ENCODE measurements at regions not wholly inside any gene's neighbourhood (a gene's known extent, or its start where the extent isn't known, plus 50 kb on each side); places are given as distances from the start of the nearest gene placed in this dataset.
"Not testable (repeated sequence)": the region's sequence is repeated elsewhere in the genome, so short reads cannot be mapped to it uniquely, and the experiment has no call there.

DNA sequence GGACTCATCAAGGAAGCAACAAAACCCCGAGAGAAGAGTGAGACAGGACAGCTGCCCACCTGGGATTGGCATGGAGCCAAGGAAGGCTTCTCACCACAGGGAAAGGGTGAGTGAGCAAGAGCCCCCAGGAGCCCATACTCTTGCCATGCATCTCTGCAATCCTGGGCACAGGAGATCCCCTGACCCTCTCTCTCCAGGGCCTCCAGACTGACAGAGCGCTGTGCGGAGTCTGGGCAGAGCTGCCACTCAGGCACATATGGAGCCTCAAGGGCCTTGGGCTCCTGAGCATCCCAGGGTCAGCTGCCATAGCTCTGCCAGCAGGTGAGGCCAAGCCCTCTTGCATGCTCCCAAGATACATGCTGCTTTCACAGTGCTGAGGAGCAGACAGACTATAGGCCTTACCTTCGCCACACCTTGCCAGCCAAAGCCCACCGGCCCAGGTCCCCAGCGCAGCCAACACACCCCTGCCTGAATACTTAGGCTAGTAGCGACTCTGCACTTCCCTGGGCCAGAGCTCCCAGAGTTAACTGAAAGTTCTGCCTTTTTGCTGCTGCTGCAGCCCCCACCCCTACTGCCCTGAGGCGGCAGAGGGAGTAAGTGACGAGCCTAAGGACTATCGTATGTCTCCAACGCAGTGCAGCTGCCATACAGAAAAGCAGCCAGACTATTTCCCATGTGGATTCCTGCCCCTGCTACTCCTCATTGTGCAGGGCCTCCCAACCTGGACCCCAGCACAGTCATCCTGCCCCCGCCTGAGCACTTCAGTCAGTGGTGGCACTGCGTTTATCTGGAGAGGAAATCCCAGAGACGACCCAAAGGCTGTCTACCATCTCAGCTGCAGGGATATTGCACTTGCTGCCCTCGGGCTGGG lies 251.6 kb downstream of the SPATA31A6 start:
- DNase-seq (ENCODE audit: low read depth in 2 of 2): not testable (repeated sequence)

DNA sequence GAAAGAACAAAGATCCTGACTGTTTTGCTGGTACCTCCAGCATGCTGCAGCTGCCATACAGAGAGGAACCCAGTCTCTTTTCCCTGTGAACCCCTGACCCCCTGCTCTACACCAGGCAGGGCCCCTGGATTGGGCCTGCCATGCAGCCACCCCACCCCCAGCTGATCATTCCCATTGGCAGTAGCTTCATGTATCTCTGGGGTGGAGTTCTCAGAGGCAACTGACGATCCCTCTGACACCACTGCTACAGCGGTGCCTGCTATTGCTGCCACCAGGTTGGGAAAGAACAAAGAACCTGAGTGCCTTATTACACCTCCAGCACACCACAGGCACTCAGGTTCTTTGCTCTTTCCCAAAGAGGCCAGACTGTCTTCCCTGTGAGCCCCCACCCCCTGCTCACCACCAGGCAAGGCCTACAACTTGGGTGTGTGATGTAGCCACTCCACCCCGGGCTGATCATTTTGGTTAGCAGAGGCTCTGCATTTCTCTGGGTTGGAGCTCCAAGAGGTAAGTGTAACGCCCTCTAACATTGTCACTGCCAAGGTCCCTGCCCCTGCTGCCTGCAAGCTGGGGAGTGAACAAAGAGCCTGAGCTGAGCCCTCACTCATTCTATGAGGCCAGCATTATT lies 252.4 kb downstream of the SPATA31A6 start:
- not testable (repeated sequence) for DNase-seq (ENCODE audit: low read depth in 2 of 2)

DNA sequence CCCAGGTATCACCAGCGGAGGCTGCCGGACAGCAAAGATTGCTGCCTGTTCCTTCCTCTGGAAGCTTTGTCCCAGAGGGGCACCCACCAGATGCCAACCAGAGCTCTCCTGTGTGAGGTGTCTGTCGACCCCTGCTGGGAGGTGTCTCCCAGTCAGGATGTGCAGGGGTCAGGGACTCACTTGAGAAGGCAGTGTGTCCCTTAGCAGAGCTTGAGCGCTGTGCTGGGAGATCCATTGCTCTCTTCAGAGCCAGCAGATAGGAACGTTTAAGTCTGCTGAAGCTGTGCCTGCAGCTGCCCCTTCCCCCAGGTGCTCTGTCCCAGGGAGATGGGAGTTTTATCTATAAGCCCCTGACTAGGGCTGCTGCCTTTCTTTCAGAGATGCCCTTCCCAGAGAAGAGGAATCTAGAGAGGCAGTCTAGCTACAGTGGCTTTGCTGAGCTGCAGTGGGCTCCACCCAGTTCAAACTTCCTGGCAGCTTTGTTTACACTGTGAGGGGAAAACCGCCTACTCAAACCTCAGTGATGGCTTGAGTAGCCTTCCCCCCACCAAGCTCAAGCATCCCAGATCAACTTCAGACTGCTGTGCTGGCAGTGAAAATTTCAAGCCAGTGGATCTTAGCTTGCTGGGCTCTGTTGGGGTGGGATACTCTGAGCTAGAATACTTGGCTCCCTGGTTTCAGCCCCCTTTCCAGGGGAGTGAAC lies 253.7 kb downstream of the SPATA31A6 start:
- DNase-seq (ENCODE audit: low read depth in 2 of 2): not testable (repeated sequence)

DNA sequence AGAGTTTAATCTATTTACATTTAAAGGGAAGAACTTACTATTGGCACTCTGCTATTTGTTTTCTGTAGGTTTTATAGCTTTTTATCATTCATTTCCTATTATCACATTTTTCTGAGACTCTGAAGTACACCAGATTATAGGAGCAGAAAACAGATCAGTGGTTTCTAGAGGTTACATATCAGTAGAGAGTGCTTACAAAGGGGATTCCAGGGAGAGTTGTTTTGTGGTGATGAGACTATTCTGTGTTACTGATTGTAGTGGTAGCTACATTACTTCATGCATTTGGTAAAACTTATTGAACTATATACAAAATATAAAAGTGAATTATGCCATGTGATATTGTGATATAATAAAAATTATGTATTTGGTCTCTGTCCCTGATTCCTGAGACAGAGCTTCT lies 259.2 kb downstream of the SPATA31A6 start:
- DNase-seq (ENCODE audit: low read depth in 2 of 2): not testable (repeated sequence)

DNA sequence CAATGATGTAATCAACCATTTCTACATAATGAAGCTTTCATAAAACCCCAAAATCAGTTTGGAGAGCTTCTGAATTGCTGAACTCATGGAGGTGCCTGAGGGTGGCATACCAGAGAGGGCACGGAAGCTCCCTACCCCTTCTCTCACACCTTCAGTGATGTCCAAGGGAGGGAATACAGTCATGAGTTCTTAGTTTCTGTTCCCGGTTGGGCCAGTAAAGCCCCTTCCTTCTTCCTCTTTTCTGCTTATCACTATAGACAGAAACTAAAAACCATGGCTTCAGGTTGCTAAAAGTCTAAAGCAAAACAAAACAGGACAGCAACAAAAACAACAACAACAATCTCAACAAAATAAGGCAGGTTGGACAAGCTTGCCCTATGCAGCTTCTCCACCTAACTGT lies 260.0 kb downstream of the SPATA31A6 start:
- not testable (repeated sequence) for DNase-seq (ENCODE audit: low read depth in 2 of 2)

DNA sequence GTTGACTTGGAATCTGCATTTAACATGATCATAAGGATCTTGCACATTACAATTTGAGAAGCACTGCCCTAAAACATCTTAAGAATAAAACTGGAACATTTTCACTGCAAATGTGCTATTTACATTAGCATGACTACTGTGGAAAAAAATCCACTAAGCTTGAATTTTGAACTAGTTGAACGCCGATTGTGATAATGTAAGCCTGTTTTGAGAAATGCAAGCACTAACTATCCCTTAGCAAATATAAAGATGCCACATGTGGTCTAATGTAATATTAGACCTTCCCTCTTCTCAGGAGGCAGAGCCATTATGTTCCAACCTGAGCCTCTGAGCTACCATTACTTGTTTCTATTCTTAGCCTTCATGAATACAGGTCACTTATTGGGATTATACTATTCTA lies 278.0 kb downstream of the SPATA31A6 start:
- DNase-seq (ENCODE audit: low read depth in 2 of 2): not testable (repeated sequence)

DNA sequence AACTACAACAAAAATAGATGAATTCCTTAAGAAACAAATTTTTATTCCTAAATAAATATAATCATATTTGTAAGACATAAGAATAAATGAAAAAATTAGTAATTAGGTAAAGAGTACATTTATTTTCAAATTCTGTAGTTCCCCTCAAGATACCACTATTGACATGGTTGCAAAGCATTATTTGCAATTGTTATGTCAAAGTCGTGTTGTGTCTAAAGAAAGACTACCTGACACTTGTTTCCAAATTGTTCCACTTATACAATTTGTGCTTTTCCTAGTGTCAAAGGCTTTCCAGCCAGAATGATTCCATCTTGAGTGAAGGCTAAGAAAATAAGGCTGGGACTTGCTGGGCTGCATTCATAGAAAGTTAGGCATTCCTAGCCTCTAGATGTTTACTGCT lies 278.4 kb downstream of the SPATA31A6 start:
- not testable (repeated sequence) for DNase-seq (ENCODE audit: low read depth in 2 of 2)

DNA sequence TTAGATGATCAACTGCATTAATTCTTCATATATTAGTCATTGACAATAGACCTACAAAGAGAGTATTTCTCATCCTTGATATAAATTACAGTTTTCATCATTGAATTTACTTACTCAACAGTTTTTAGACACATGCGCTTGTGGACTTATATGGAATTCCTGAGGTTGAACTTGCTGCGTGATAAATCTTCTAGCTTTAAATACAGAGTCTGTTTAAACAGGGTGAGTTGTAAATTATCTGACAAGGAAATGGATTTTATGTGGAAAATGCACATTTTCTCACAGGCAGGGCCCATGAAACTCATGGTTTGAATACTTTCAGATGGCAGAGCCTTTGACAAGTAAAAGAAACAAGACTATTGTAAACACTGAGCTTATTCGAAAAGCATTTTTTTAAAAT lies 280.5 kb downstream of the SPATA31A6 start:
- DNase-seq (ENCODE audit: low read depth in 2 of 2): peak; percentile 13 to 18

DNA sequence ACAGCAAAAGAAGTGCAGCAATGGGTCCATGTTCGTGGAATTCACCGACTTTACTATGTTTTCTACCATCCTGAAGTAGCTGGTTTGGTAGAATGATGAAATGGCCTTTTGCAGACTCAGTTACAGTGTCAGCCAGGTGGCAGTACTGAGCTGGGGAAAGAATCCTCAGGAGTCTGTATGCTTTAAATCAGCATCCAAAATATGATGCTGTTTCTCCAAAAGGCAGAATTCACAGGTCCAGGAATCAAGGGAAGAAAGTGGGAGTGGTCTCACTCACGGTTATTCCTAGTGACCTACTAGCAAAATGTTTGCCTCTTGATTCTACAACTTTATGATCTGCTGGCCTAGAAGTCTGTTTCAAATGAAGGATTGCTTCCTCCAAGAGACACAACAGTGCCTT lies 287.1 kb downstream of the SPATA31A6 start:
- not testable (repeated sequence) for DNase-seq (ENCODE audit: low read depth in 2 of 2)

DNA sequence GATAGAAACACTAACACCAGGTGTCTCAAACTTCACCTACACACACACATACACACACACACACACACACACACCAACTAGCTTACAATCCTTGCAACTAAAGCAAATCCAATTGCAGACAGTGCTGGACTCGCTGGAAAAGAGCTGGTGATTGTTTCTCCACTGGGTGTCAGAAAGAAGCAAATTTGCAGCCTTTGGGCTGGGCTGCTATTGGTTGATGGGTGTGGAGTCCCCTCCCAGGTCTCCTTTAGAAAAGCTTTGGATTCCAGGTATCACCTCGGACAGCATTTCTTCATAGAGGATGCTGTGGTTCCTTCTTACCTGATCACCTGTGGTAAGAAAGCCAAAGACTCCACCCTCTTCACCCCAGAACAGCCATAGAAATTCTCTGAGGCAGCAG lies 307.5 kb downstream of the SPATA31A6 start:
- DNase-seq (ENCODE audit: low read depth in 2 of 2): not testable (repeated sequence)

DNA sequence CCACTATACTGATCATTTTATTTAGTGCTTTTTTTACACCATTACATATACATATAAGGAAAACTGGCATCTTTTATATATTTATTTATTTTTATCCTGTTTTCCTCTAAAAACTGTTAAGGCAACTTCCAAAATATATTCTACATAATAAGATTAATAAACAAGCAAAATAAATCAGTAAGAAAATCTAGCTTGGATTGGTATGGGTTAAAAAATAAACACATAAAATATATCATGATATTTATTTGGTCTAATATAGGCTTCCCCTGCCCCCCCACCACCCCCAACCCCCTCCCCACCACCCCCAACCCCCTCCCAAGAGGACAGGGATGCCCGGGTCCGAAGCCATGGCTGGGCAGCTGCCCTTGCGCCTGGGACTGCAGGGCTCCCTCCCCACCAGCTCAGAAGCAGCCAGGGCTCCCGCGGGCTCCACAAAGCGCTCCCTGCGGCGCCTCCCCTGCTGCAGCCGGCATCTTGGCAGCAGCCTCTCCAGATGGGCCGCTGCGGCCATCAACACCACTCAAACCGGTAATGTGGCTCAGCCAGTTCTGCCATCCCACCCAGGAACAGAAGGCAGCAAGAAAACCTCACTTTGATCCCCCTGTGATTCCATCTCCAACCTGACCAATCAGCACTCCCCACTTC lies 319.3 kb downstream of the SPATA31A6 start:
- not testable (repeated sequence) for DNase-seq (ENCODE audit: low read depth in 2 of 2)

DNA sequence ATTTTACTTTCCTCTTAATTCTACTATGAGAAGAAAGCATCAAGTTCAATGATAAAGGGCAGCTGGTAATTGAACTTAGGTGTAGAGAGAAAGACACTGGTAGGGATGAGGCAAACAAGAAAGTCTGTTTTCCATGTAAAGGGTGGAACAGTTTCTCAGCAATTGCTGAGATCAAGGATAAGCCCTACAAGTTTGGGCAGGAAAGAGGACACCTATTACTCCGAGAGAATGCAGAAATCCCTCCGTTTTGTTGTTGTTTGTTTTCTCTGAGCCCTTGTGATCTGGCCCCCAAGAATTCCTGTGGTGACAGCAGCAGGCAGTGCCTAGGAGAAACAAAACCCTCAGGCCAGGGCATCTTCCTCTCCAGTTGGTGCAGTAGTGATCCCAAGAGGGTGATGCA lies 324.7 kb downstream of the SPATA31A6 start:
- DNase-seq (ENCODE audit: low read depth in 2 of 2): not testable (repeated sequence)

DNA sequence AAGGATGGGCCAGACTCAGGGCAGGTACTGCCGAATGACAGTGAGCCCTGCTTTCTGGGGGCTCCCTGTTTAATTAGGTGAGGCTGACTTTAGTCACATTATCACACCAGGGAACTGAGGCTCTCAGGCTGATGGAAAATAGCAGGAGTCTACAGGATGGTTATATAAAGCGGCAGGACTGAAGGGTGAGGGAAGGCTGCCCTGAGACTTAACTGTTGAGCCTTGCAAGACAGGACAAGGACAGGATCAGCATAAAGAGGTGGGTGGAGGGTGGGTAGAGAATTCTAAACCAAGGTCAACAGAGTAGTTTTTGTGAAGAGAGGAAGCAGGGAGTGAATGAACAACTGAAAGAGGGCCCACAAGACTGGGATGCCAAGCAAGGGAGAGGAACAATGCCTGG lies 330.1 kb downstream of the SPATA31A6 start:
- not testable (repeated sequence) for DNase-seq (ENCODE audit: low read depth in 2 of 2)

DNA sequence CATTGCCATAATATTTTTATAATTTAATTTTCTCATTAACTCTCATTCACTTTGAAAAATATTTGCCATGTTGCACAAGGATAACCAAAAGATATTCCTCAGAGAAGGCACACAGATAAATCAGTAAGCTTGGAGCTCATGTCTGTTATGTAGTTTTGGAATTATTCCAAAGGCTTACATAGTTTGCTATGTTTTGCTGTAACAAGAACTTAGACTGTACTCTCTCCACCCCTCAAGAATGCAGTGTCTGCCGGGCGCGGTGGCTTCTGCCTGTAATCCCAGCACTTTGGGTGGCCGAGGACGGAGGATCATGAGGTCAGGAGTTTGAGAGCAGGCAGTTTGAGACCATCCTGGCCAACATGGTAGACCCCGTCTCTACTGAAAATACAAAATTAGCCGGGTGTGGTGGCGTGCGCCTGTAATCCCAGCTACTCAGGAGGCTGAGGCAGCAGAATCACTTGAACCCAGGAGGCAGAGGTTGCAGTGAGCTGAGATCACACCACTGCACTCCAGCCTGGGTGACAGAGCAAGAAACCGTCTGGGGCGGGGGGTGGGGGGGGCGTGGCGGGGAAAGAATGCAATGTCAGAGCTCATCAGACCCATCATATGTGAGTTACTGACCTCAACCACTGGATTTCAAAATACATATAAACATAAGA lies 351.0 kb downstream of the SPATA31A6 start:
- DNase-seq (ENCODE audit: low read depth in 2 of 2): not testable (repeated sequence)

DNA sequence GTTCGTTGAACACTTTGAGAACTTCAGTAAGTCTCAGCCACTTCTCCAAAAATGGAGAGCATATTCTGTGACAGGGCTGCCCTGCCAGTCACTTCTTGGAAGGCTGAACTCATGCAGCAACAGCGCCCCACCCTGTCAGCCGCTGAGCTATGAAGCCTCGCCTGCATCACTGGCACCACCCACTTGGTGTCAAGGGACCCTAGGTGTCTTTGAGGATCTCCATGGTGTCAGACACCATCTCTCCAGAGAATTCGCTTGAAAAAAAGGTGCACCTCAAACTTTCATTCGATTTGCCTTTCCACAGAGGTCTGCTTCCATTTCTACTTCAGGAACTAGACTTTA lies 351.5 kb downstream of the SPATA31A6 start:
- DNase-seq (ENCODE audit: low read depth in 2 of 2): not testable (repeated sequence)

DNA sequence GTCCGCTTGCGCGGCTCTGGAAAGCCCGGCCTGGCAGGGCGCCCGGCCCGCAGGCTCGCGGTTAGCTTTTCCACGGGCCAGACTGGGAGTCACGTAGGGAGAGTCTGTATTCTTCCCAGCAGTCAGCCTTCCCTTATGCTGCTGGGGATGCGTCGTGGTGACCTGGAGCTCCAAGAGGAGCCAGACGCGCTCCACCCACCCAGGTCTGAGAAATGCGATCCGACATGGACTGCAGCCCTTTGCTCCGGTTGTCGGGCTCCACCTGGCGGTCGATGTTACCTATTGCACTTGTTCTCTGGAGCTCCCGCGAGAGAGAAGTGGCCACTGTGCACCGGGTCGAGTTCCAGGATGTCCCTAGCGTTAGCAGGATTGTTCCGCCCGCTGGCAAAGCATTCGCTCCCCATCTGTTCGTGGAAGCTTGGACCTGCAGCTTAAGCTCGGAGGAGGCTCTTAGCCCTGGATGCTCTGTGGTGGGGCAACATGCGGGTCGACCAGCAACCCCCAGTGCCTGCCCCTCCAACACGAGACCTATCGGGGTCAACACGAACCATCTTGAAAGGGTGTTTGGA lies 367.4 kb downstream of the SPATA31A6 start:
- DNase-seq (ENCODE audit: low read depth in 2 of 2): not testable (repeated sequence)

DNA sequence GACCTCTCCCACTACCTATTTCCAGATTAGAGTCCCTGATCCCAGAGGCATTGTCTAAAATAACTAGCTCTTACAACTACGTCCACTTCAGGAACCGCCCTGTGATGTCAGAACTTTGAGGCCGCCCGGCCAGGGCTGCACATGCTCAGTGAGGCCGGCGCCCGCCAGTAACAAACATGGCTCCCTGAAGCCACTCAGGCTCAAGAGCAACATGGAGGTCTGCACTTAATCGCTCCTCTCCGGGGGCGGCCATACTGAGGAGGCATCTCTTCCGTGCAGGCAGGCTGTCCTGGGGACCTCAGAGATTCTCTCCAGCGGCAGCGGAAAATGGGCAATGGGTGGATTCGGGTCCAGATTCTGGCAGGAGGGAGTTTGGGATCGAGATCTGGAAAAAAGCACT lies 385.1 kb downstream of the SPATA31A6 start:
- DNase-seq (ENCODE audit: low read depth in 2 of 2): not testable (repeated sequence)

DNA sequence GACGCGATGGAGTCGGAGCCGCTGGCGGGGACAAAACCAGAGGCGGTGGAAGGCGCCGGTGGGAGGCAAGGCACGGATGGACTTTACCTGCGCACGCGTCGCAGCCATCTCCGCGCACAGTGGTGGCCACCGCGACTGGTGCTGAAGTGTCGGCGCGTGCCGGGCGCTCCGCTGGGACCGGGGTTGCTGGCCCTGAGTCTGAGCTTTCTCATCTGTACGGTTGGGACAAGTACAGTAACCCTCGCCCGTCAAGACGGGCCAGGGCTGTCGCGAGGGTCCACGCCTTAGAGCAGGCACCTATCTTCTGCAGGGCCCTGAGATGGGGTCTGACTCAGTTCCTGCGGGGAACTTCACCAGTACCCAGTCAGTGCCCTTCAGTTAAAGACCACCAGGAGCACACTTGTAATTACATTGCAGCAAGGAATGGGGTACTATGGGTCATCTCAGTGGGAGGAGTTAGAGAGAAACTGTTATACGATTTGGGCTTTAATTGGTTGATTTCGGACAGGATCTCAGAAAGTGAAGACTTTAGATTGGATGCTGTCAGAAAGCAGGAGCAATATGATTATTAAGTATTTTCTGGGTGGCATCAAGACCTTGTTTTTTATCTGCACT lies 385.6 kb downstream of the SPATA31A6 start:
- DNase-seq (ENCODE audit: low read depth in 2 of 2): not testable (repeated sequence)

DNA sequence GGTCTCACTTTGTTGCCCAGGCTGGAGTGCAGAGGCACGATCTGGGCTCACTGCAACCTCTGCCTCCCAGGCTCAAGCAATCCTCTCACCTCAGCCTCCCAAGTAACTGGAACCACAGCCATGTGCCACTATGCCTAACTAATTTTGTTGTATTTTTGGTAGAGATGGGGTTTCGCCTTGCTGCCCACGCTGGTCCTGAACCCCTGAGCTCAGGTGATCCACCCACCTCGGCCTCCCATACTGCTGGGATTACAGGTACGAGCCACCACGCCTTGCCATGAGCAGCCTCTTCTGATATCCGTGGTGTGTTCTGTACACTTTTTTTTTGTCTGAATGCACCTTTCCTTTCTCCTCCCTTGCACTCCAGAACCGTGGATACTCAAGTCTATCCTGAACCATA lies 394.4 kb downstream of the SPATA31A6 start:
- not testable (repeated sequence) for DNase-seq (ENCODE audit: low read depth in 2 of 2)

Data from fibroblast of skin of left quadriceps (primary cell).